Hematopoietic multipotent progenitor cell (in vitro differentiated cells): ENCODE measurements at regions not wholly inside any gene's neighbourhood (a gene's known extent, or its start where the extent isn't known, plus 50 kb on each side); places are given as distances from the start of the nearest gene placed in this dataset.

Experiments used
- DNase-seq, 3 donors: peaks; one replicate each; pipeline ENCODE4 v3.0.0-alpha.2; 2011 to 2015; ENCODE audit warnings: low read depth in 2 of 3, low spot score in 2 of 3

DNA sequence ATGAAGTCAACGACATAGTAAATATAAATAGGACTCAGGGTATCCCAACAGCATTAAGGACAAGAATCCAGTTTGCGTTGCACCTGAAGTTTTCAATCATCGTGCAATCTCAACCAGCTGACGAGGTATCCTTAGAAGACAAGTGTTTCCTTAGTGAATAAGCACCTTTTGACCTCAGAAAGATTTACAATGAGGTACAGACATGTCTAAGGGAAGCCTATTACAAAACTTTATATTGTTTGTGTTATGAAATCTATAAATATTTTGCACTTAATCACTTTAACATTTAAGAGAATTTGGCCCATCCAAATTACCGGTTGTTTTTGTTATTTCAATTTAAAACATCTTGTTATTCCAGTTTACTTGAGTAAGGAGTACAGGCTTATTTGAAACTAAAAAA lies 64.9 kb upstream of the PRICKLE2 start:
- no peak for DNase-seq

DNA sequence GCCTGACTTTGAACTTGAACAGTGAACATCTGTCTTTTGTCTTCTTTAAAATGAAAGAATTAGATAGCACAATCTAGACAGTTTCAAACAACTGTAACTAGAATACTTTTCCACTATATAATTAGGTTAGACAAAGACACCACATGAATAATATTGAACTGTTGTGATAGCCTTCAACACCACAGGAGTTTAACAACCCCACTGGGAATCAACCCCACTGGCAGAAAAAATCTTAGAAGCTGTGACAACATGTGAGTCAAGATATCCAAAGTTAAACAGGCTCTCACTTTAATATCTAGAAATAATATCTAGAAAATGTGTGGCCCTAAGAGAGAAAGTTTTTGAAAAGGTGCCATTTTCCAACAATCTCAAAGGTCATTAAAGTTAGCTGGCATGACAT lies 64.4 kb upstream of the PRICKLE2 start:
- DNase-seq = no peak

DNA sequence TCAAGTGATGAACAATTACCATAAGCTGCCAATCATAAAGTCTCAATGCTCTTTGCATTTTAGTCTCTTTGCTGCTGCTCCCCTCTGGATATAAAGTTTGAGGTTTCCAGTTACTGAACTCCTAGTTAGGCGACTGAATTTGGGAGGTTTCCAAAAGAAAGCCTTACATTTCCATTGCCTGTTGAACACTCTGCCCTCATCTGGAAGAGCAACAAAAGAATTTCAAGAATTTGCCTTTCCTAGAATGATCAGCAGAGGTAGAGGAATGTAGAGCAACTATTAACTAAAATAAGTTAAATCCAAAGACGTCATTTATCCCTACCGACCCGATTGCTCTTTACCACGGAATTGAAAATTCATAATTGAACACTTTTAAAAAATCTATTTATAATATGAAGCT lies 53.4 kb upstream of the PRICKLE2 start:
- DNase-seq = no peak

DNA sequence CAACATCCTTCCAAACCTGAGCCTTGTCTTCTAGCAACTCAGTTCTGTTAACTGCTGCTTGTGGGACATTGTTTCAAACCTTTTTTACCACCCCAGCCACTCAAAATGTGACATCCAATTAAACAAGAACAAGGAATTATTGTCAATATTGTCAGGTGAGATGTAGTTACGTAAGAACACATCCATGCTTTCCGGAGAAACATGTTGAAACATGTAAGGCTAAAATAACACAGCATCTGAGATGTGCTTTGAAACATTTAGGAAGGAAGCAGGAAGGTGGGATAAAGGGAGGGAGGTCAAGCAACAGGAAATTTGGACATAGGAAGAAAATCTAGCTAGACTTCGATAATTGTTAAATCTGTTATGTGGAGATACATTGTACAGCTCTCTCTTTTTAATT lies 50.9 kb upstream of the PRICKLE2 start:
- DNase-seq = no peak
